Neutrophil (primary cell): ENCODE measurements at regions not wholly inside any gene's neighbourhood (a gene's known extent, or its start where the extent isn't known, plus 50 kb on each side); places are given as distances from the start of the nearest gene placed in this dataset.

ENCODE experiments used
- H3K27ac ChIP-seq: fragments of 200-600 bp; sonication (generic); 2 replicates; pipeline ENCODE4 v1.5.1; 2016; ENCODE audit warnings: mild to moderate bottlenecking, moderate library complexity
- H3K27me3 ChIP-seq: fragments of 200-600 bp; sonication (generic); 2 replicates; pipeline ENCODE4 v1.6.0; 2016; ENCODE audit warnings: mild to moderate bottlenecking
- H3K36me3 ChIP-seq: fragments of 200-600 bp; sonication (generic); 2 replicates; pipeline ENCODE4 v1.5.1; 2017
- H3K4me1 ChIP-seq, 2 experiments: fragments of 200-600 bp in 1 of 2; sonication (generic) in 1 of 2; 1 replicate in 1 of 2; 2 replicates in 1 of 2; pipeline versions ENCODE4 v1.5.1 to v1.6.1; 2013 to 2016; ENCODE audit warnings: low read depth in 1 of 2, low read length in 1 of 2, mild to moderate bottlenecking in 1 of 2, moderate library complexity in 1 of 2; ENCODE audit not compliant: control insufficient read depth in 1 of 2, insufficient read depth in 1 of 2
- H3K4me3 ChIP-seq, 2 experiments: fragments of 200-600 bp in 1 of 2; sonication (generic) in 1 of 2; 1 replicate in 1 of 2; 2 replicates in 1 of 2; pipeline ENCODE4 v1.5.1; 2013 to 2016; ENCODE audit warnings: low read depth in 1 of 2, low read length in 1 of 2, mild to moderate bottlenecking in 1 of 2, moderate library complexity in 1 of 2
- H3K9me3 ChIP-seq: fragments of 200-600 bp; sonication (generic); 2 replicates; pipeline ENCODE4 v1.5.1; 2016
- TF ChIP-seq, protein P1 (sequence below): fragments of 200-600 bp; sonication (generic); IDR thresholded peaks from 2 replicates; pipeline ENCODE4 v1.5.1; 2016; ENCODE audit warnings: antibody characterized with exemption

DNA sequence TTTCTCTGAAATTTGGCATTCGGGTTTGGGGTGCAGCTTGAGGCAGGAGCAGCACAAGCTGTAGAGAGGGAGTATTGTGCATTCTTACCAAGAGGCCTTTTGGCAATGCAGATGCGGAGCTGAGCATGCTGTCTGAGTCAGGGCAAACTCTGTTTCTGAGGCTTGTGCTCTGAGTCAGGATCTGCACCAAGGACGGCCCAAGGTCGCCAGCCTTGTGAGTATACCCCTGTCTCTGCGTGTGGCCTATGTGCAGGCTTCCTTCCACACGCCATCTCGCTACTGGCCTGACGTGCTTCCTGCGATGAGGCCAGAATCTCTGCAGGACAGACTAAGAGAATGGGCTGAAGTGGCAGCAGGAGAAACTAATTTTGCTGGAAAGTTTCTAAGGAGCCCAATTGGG, 83.8 kb upstream of the ROPN1 start:
- Histone ChIP-seq H3K4me1 (no peaks in the 10 kb centered on the region), H3K27ac (no peak overlapping the region), H3K27me3 (peaks cover 34% of the 10 kb centered on the region), H3K9me3 (no peaks in the 10 kb centered on the region), H3K36me3 (no peaks in the 10 kb centered on the region), H3K4me3 (no peak overlapping the region)
- TF ChIP-seq, protein P1, sequence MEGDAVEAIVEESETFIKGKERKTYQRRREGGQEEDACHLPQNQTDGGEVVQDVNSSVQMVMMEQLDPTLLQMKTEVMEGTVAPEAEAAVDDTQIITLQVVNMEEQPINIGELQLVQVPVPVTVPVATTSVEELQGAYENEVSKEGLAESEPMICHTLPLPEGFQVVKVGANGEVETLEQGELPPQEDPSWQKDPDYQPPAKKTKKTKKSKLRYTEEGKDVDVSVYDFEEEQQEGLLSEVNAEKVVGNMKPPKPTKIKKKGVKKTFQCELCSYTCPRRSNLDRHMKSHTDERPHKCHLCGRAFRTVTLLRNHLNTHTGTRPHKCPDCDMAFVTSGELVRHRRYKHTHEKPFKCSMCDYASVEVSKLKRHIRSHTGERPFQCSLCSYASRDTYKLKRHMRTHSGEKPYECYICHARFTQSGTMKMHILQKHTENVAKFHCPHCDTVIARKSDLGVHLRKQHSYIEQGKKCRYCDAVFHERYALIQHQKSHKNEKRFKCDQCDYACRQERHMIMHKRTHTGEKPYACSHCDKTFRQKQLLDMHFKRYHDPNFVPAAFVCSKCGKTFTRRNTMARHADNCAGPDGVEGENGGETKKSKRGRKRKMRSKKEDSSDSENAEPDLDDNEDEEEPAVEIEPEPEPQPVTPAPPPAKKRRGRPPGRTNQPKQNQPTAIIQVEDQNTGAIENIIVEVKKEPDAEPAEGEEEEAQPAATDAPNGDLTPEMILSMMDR, result no peak

- Histone ChIP-seq H3K36me3 (no peaks in the 10 kb centered on the region), H3K27me3 (peaks cover 34% of the 10 kb centered on the region), H3K9me3 (no peaks in the 10 kb centered on the region), H3K27ac (no peak overlapping the region), H3K4me3 (no peak overlapping the region), H3K4me1 (no peaks in the 10 kb centered on the region)
- TF ChIP-seq, protein P1, result no peak
Measured at GRCh38 chr3:124076235-124076634, 84.3 kb upstream of the ROPN1 start.

- Histone ChIP-seq H3K9me3 (no peaks in the 10 kb centered on the region), H3K27me3 (peaks cover 25% of the 10 kb centered on the region), H3K36me3 (no peaks in the 10 kb centered on the region), H3K27ac (no peak overlapping the region), H3K4me1 (no peaks in the 10 kb centered on the region), H3K4me3 (no peak overlapping the region)
- TF ChIP-seq, protein P1, result no peak
Measured at GRCh38 chr3:124078953-124079911, 87.3 kb upstream of the ROPN1 start.

DNA sequence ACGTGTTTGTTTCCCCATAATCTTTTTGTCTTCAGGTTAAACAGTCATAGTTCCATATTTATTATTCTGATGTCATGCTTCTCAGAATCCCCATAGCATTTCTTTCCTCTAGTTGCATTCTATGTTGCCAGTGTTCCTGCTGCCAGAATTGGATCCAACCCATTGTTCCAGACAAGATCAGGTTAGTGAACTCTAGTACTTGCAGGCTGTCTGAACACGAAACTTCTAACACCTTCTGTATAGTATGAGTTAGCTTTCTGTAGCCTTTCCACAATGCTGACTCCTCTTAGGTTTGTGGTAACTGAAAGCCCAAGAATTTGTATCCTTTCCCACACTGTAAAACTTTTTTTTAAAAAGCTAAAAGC, 88.0 kb upstream of the ROPN1 start:
- TF ChIP-seq, protein P1, result no peak
- H3K27ac ChIP-seq, result no peak overlapping the region
- H3K4me3 ChIP-seq, result no peak overlapping the region

DNA sequence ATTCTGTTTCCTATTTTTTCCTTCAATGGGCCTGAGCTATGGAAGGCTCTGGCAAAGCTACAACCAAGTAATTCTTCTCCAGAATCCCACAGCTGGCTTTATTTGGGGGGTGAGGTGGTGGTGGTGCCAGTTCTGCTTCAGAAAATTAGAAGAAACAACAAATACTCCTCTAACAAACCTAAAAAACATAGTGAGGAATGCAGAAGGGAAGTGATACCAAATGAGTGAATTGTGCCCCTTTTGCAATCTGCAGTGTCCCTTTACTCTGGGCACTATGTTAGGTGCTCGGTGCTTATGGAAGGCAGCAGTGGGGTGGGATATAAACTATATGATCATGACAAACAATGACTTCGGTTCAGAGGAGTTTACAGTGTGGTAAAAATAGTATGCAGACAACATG, 90.4 kb upstream of the ROPN1 start:
- TF ChIP-seq, protein P1, result no peak
- Histone ChIP-seq H3K27ac (no peak overlapping the region), H3K4me1 (no peaks in the 10 kb centered on the region), H3K36me3 (no peaks in the 10 kb centered on the region), H3K9me3 (no peaks in the 10 kb centered on the region), H3K27me3 (peaks cover 15% of the 10 kb centered on the region), H3K4me3 (no peak overlapping the region)

More for the DNA sequence above, 88.0 kb upstream of the ROPN1 start:
- Histone ChIP-seq H3K9me3 (no peaks in the 10 kb centered on the region), H3K4me1 (no peaks in the 10 kb centered on the region), H3K36me3 (no peaks in the 10 kb centered on the region), H3K27me3 (peaks cover 24% of the 10 kb centered on the region)
